ENCODE measurements at regions not wholly inside any gene's neighbourhood (a gene's known extent, or its start where the extent isn't known, plus 50 kb on each side); places are given as distances from the start of the nearest gene placed in this dataset.

GRCh38 chr3:87765256-87765655 is 293.5 kb downstream of the CGGBP1 start:
- no peak overlapping the region for H2AFZ ChIP-seq (ENCODE audit: low read depth, low read length)
- intact Hi-C loops (cut with micrococcal nuclease) (no loop called here), dilution Hi-C loops (cut with MboI; ENCODE audit: extremely low pct_ligation_motif_present, low sequenced_read_pairs) (no loop called here)
- H3K27me3 ChIP-seq (ENCODE audit: control insufficient read depth in 2 of 2, insufficient read depth in 2 of 2, low read length in 2 of 2): peaks cover 3 to 4% of the 10 kb centered on the region in 2 experiments
- CTCF ChIA-PET: no interaction called here
- H3K4me2 ChIP-seq (ENCODE audit: insufficient read depth, low read length): no peak overlapping the region
- POLR2A ChIA-PET: no interaction called here
- BruUV-seq (replicated peaks): no TSS peak
- H3K4me3 ChIP-seq (replicated peaks in 1 of 3; ENCODE audit: insufficient read depth in 1 of 3, low read depth in 1 of 3, low read length in 3 of 3): no peak overlapping the region
- no peaks in the 10 kb centered on the region for H3K79me2 ChIP-seq (ENCODE audit: control insufficient read depth, insufficient read depth, low read length)
- H3K36me3 ChIP-seq (ENCODE audit: control insufficient read depth in 2 of 2, extremely low read depth in 1 of 2, insufficient read depth in 2 of 2, low read length in 2 of 2): no peaks in the 10 kb centered on the region
- no peak for TF ChIP-seq POLR2AphosphoS5 (IDR thresholded peaks at IDR 0.05; ENCODE audit: insufficient read depth, low read depth, low read length)
- no peak for TF ChIP-seq MYC (IDR thresholded peaks at IDR 0.05; ENCODE audit: low read depth, low read length)
- no peaks in the 10 kb centered on the region for H3K9me3 ChIP-seq (replicated peaks; ENCODE audit: control insufficient read depth, insufficient read depth, low read length)
- no peak for DNase-seq (ENCODE audit: low read depth, low spot score)
- no peak overlapping the region for H3K9ac ChIP-seq (replicated peaks; ENCODE audit: extremely low read depth, insufficient read depth, low read length)
- no peak for FAIRE-seq
- no peaks in the 10 kb centered on the region for H3K9me1 ChIP-seq (replicated peaks; ENCODE audit: control insufficient read depth, extremely low read depth, insufficient read depth, low read length)
- no peaks in the 10 kb centered on the region for H4K20me1 ChIP-seq (replicated peaks; ENCODE audit: control insufficient read depth, extremely low read depth, insufficient read depth, low read length)
- no peaks in the 10 kb centered on the region for H3K4me1 ChIP-seq (ENCODE audit: control insufficient read depth, extremely low read depth, insufficient read depth, low read length)
- H3K27ac ChIP-seq (ENCODE audit: insufficient read depth, low read depth, low read length): no peak overlapping the region

GRCh38 chr3:87761795-87762194 is 297.0 kb downstream of the CGGBP1 start:
- Histone ChIP-seq H2AFZ (ENCODE audit: low read depth, low read length) (no peak overlapping the region), H4K20me1 (replicated peaks; ENCODE audit: control insufficient read depth, extremely low read depth, insufficient read depth, low read length) (no peaks in the 10 kb centered on the region), H3K4me3 (replicated peaks in 1 of 3; ENCODE audit: insufficient read depth in 1 of 3, low read depth in 1 of 3, low read length in 3 of 3) (no peak overlapping the region), H3K4me1 (ENCODE audit: control insufficient read depth, extremely low read depth, insufficient read depth, low read length) (no peaks in the 10 kb centered on the region), H3K4me2 (ENCODE audit: insufficient read depth, low read length) (no peak overlapping the region), H3K9ac (replicated peaks; ENCODE audit: extremely low read depth, insufficient read depth, low read length) (no peak overlapping the region), H3K79me2 (ENCODE audit: control insufficient read depth, insufficient read depth, low read length) (no peaks in the 10 kb centered on the region), H3K9me1 (replicated peaks; ENCODE audit: control insufficient read depth, extremely low read depth, insufficient read depth, low read length) (no peaks in the 10 kb centered on the region), H3K27ac (ENCODE audit: insufficient read depth, low read depth, low read length) (no peak overlapping the region), H3K27me3 (ENCODE audit: control insufficient read depth in 2 of 2, insufficient read depth in 2 of 2, low read length in 2 of 2) (peaks cover 2 to 4% of the 10 kb centered on the region in 2 experiments), H3K36me3 (ENCODE audit: control insufficient read depth in 2 of 2, extremely low read depth in 1 of 2, insufficient read depth in 2 of 2, low read length in 2 of 2) (no peaks in the 10 kb centered on the region), H3K9me3 (replicated peaks; ENCODE audit: control insufficient read depth, insufficient read depth, low read length) (no peaks in the 10 kb centered on the region)
- intact Hi-C loops (cut with micrococcal nuclease) (no loop called here), dilution Hi-C loops (cut with MboI; ENCODE audit: extremely low pct_ligation_motif_present, low sequenced_read_pairs) (no loop called here)
- CTCF ChIA-PET: interaction anchor here (1.0 kb wide), 1 partner anchor 10 kb away, joined by 3 read pairs; no protein-coding TSS in a partner anchor
- no peak for TF ChIP-seq MAX (IDR thresholded peaks at IDR 0.05; ENCODE audit: insufficient read depth, insufficient read length)
- no peak for TF ChIP-seq EZH2 (IDR thresholded peaks at IDR 0.05; ENCODE audit: borderline replicate concordance, low read depth, low read length, severe bottlenecking)
- TF ChIP-seq JUN (IDR thresholded peaks at IDR 0.05; ENCODE audit: borderline replicate concordance, insufficient read depth, insufficient read length, low read depth): no peak
- TF ChIP-seq CTCF (IDR thresholded peaks at IDR 0.05; ENCODE audit: extremely low read depth in 1 of 2, insufficient read depth in 1 of 2, low read depth in 1 of 2, low read length in 2 of 2): no peak
- no peak for TF ChIP-seq MYC (IDR thresholded peaks at IDR 0.05; ENCODE audit: low read depth, low read length)
- no peak for TF ChIP-seq POLR2AphosphoS5 (IDR thresholded peaks at IDR 0.05; ENCODE audit: insufficient read depth, low read depth, low read length)
- TF ChIP-seq GATA2 (IDR thresholded peaks at IDR 0.05; ENCODE audit: insufficient read depth, insufficient read length, low read depth, low read length): no peak
- TF ChIP-seq FOS (IDR thresholded peaks at IDR 0.05; ENCODE audit: borderline replicate concordance, insufficient read depth, low read length): no peak
- no peak for TF ChIP-seq POLR2A (IDR thresholded peaks at IDR 0.05; ENCODE audit: low read depth, low read length)
- no TSS peak for BruUV-seq (replicated peaks)
- FAIRE-seq (no peak), DNase-seq (ENCODE audit: low read depth, low spot score) (no peak)
- POLR2A ChIA-PET: no interaction called here
